ENCODE measurements at regions not wholly inside any gene's neighbourhood (a gene's known extent, or its start where the extent isn't known, plus 50 kb on each side); places are given as distances from the start of the nearest gene placed in this dataset.

GRCh38 chr18:39178166-39178565 lies 1612.6 kb upstream of the CELF4 start:
- WGBS (ENCODE audit: insufficient coverage, insufficient replicate concordance, low lambda C conversion rate, missing lambda C conversion rate): 21% methylated on average over 2 of the region's 2 CpGs
- POLR2A ChIA-PET: no interaction called here

More at GRCh38 chr18:39178166-39178565, 1612.6 kb upstream of the CELF4 start:
- Histone ChIP-seq H2AFZ (ENCODE audit: control insufficient read depth, low read depth, low read length) (no peak overlapping the region), H3K27ac (ENCODE audit: control insufficient read depth, insufficient read depth) (no peak overlapping the region), H3K4me1 (ENCODE audit: control insufficient read depth, insufficient read depth, low read length) (no peaks in the 10 kb centered on the region), H3K9me3 (replicated peaks; ENCODE audit: control insufficient read depth, insufficient read depth, low read length) (no peaks in the 10 kb centered on the region), H4K20me1 (ENCODE audit: control insufficient read depth, insufficient read depth) (no peaks in the 10 kb centered on the region), H3K36me3 (ENCODE audit: control insufficient read depth in 2 of 2, insufficient read depth in 2 of 2, low read length in 1 of 2) (no peaks in the 10 kb centered on the region), H3K79me2 (ENCODE audit: control insufficient read depth, insufficient read depth, low read length) (no peaks in the 10 kb centered on the region), H3K27me3 (replicated peaks in 1 of 2; ENCODE audit: control insufficient read depth in 2 of 2, insufficient read depth in 2 of 2, low read length in 1 of 2) (no peaks in the 10 kb centered on the region), H3K9ac (ENCODE audit: control insufficient read depth, insufficient read depth, low read length) (no peak overlapping the region), H3K4me3 (no peak overlapping the region), H3K4me2 (ENCODE audit: control insufficient read depth, insufficient read depth) (no peak overlapping the region)
- ATAC-seq (no peak), FAIRE-seq (no peak), DNase-seq (ENCODE audit: low read depth, low spot score) (no peak)
- ChIA-PET CTCF (no interaction called here), RAD21 (ENCODE audit: unreplicated experiment) (no interaction called here), SMC1A (ENCODE audit: uncharacterized antibody, unreplicated experiment) (no interaction called here)
- in situ Hi-C loops (cut with MboI) (no loop called here), intact Hi-C loops (cut with micrococcal nuclease; ENCODE audit: unreplicated experiment) (no loop called here)
- no TSS peak for BruUV-seq (replicated peaks)
- TF ChIP-seq JUNB (IDR thresholded peaks at IDR 0.05) (no peak), GABPA (IDR thresholded peaks at IDR 0.05; ENCODE audit: low read depth) (no peak), NR2C2 (IDR thresholded peaks at IDR 0.05; ENCODE audit: borderline replicate concordance, control insufficient read depth, insufficient read length, low read depth) (no peak), TCF7 (IDR thresholded peaks at IDR 0.05; ENCODE audit: borderline replicate concordance) (no peak), ZSCAN29 (IDR thresholded peaks at IDR 0.05) (no peak), YY1 (IDR thresholded peaks at IDR 0.05; ENCODE audit: low read depth, low read length) (no peak), POU2F2 (IDR thresholded peaks at IDR 0.05; ENCODE audit: borderline replicate concordance, low read depth, low read length) (no peak), MTA2 (IDR thresholded peaks at IDR 0.05; ENCODE audit: low read depth) (no peak), KDM1A (IDR thresholded peaks at IDR 0.05; ENCODE audit: borderline replicate concordance) (no peak), BCL11A (IDR thresholded peaks at IDR 0.05; ENCODE audit: low read depth, low read length) (no peak), CHD4 (IDR thresholded peaks at IDR 0.05) (no peak), NR2C1 (IDR thresholded peaks at IDR 0.05) (no peak), RUNX3 (IDR thresholded peaks at IDR 0.05; ENCODE audit: low read length) (no peak)
- TF ChIP-seq, protein P1, sequence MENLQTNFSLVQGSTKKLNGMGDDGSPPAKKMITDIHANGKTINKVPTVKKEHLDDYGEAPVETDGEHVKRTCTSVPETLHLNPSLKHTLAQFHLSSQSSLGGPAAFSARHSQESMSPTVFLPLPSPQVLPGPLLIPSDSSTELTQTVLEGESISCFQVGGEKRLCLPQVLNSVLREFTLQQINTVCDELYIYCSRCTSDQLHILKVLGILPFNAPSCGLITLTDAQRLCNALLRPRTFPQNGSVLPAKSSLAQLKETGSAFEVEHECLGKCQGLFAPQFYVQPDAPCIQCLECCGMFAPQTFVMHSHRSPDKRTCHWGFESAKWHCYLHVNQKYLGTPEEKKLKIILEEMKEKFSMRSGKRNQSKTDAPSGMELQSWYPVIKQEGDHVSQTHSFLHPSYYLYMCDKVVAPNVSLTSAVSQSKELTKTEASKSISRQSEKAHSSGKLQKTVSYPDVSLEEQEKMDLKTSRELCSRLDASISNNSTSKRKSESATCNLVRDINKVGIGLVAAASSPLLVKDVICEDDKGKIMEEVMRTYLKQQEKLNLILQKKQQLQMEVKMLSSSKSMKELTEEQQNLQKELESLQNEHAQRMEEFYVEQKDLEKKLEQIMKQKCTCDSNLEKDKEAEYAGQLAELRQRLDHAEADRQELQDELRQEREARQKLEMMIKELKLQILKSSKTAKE (IDR thresholded peaks at IDR 0.05; ENCODE audit: low read depth, poor library complexity, severe bottlenecking): no peak

Measured in GM12878 (cell line).